HG03575 (cell line): ENCODE measurements at regions not wholly inside any gene's neighbourhood (a gene's known extent, or its start where the extent isn't known, plus 50 kb on each side); places are given as distances from the start of the nearest gene placed in this dataset.

Experiments
- ATAC-seq: cut with Tn5 transposase; IDR thresholded peaks from one replicate; pipeline ENCODE4 v1.9.1; 2021; ENCODE audit not compliant: unreplicated experiment, insufficient number of reproducible peaks, low FRiP score; ENCODE audit errors: extremely low read depth

- no peak for ATAC-seq
Observed at GRCh38 chr12:65615118-65615517, 209.2 kb upstream of the HMGA2 start.

GRCh38 chr12:65616022-65616421, 208.3 kb upstream of the HMGA2 start:
- ATAC-seq: no peak

- no peak for ATAC-seq
Observed at GRCh38 chr12:65618588-65618987, 205.7 kb upstream of the HMGA2 start.

- no peak for ATAC-seq
Observed at GRCh38 chr12:65619018-65619417, 205.3 kb upstream of the HMGA2 start.

- ATAC-seq: no peak
Observed at GRCh38 chr12:65620046-65620445, 204.2 kb upstream of the HMGA2 start.

- no peak for ATAC-seq
Observed at GRCh38 chr12:65622056-65622455, 202.2 kb upstream of the HMGA2 start.

- no peak for ATAC-seq
Observed at GRCh38 chr12:65623507-65623906, 200.8 kb upstream of the HMGA2 start.

GRCh38 chr12:65624554-65625086, 199.7 kb upstream of the HMGA2 start:
- ATAC-seq: no peak

- no peak for ATAC-seq
Observed at GRCh38 chr12:65628061-65628460, 196.2 kb upstream of the HMGA2 start.

GRCh38 chr12:65630555-65630954, 193.7 kb upstream of the HMGA2 start:
- ATAC-seq: no peak

- ATAC-seq: no peak
Observed at GRCh38 chr12:65631621-65632111, 192.6 kb upstream of the HMGA2 start.

GRCh38 chr12:65632131-65632855, 192.0 kb upstream of the HMGA2 start:
- no peak for ATAC-seq

- ATAC-seq: no peak
Observed at GRCh38 chr12:65634061-65634460, 190.2 kb upstream of the HMGA2 start.

GRCh38 chr12:65634626-65635331, 189.5 kb upstream of the HMGA2 start:
- ATAC-seq: no peak

GRCh38 chr12:65636436-65636835, 187.8 kb upstream of the HMGA2 start:
- no peak for ATAC-seq

- ATAC-seq: no peak
Observed at GRCh38 chr12:65637150-65637549, 187.1 kb upstream of the HMGA2 start.

- ATAC-seq: no peak
Observed at GRCh38 chr12:65637774-65638173, 186.5 kb upstream of the HMGA2 start.

- ATAC-seq: no peak
Observed at GRCh38 chr12:65638324-65638723, 186.0 kb upstream of the HMGA2 start.

GRCh38 chr12:65640489-65640901, 183.8 kb upstream of the HMGA2 start:
- ATAC-seq: no peak

- no peak for ATAC-seq
Observed at GRCh38 chr12:65642061-65642661, 182.1 kb upstream of the HMGA2 start.
